DOHH2 (cell line): ENCODE measurements at regions not wholly inside any gene's neighbourhood (a gene's known extent, or its start where the extent isn't known, plus 50 kb on each side); places are given as distances from the start of the nearest gene placed in this dataset.

Experiments
- H3F3A ChIP-seq: fragments of 200-600 bp; sonication (generic), shearing (Covaris generic); 2 replicates; pipeline ENCODE4 v1.6.0; 2016; ENCODE audit warnings: antibody characterized with exemption, mild to moderate bottlenecking; ENCODE audit not compliant: control insufficient read depth, insufficient read depth
- H3K27ac ChIP-seq: fragments of 200-600 bp; sonication (generic); 2 replicates; pipeline ENCODE4 v1.5.1; 2014; ENCODE audit warnings: low read depth, mild to moderate bottlenecking, low read length, moderate library complexity
- H3K27me3 ChIP-seq: fragments of 200-600 bp; sonication (generic); 2 replicates; pipeline ENCODE4 v1.6.1; 2014; ENCODE audit warnings: mild to moderate bottlenecking, low read length, mixed read lengths; ENCODE audit not compliant: control insufficient read depth
- H3K36me3 ChIP-seq: fragments of 200-600 bp; sonication (generic); 2 replicates; pipeline ENCODE4 v1.6.1; 2014; ENCODE audit warnings: mild to moderate bottlenecking, low read length, moderate library complexity, mixed read lengths; ENCODE audit not compliant: control insufficient read depth
- H3K4me1 ChIP-seq: fragments of 200-600 bp; sonication (generic); 2 replicates; pipeline ENCODE4 v1.6.1; 2014; ENCODE audit warnings: mild to moderate bottlenecking, low read length, mixed read lengths; ENCODE audit not compliant: control insufficient read depth
- H3K4me2 ChIP-seq: fragments of 200-600 bp; sonication (generic); 2 replicates; pipeline ENCODE4 v1.6.0; 2014; ENCODE audit warnings: mild to moderate bottlenecking, low read length, moderate library complexity
- H3K4me3 ChIP-seq: fragments of 200-600 bp; sonication (generic); 2 replicates; pipeline ENCODE4 v1.5.1; 2014; ENCODE audit warnings: mild to moderate bottlenecking, low read length, mixed read lengths
- H3K79me2 ChIP-seq: fragments of 200-600 bp; sonication (generic); 2 replicates; pipeline ENCODE4 v1.6.1; 2014; ENCODE audit warnings: mild to moderate bottlenecking, low read length, mixed read lengths; ENCODE audit not compliant: control insufficient read depth
- H3K9me2 ChIP-seq: fragments of 200-600 bp; sonication (generic); replicated peaks from 2 replicates; pipeline ENCODE4 v1.6.1; 2014; ENCODE audit warnings: mild to moderate bottlenecking, low read length, mixed read lengths; ENCODE audit not compliant: control insufficient read depth
- H3K9me3 ChIP-seq: fragments of 200-600 bp; sonication (generic); 2 replicates; pipeline ENCODE4 v1.6.1; 2014; ENCODE audit warnings: antibody characterized with exemption, low read length, mixed read lengths; ENCODE audit not compliant: control insufficient read depth, insufficient read depth
- H4K20me1 ChIP-seq: fragments of 200-600 bp; sonication (generic); 2 replicates; pipeline ENCODE4 v1.6.0; 2014; ENCODE audit warnings: low read depth, mild to moderate bottlenecking, antibody characterized with exemption, low read length, moderate library complexity; ENCODE audit not compliant: control insufficient read depth, insufficient read depth
- CTCF ChIP-seq: fragments of 200-600 bp; sonication (generic); IDR thresholded peaks from one replicate; pipeline ENCODE4 v1.5.1; 2014; ENCODE audit warnings: antibody characterized with exemption, mild to moderate bottlenecking, low read depth, low read length; ENCODE audit not compliant: poor library complexity, severe bottlenecking
- EZH2phosphoT487 ChIP-seq: fragments of 200-600 bp; sonication (generic); IDR thresholded peaks from 2 replicates; pipeline ENCODE4 v1.6.1; 2017; ENCODE audit warnings: borderline replicate concordance, mild to moderate bottlenecking, antibody characterized with exemption, low read length, moderate library complexity, mixed read lengths

GRCh38 chr7:136652635-136653370 lies 215.6 kb upstream of the CHRM2 start:
- Histone ChIP-seq H3K27me3 (no peaks in the 10 kb centered on the region), H3K9me3 (no peaks in the 10 kb centered on the region), H3F3A (no peaks in the 10 kb centered on the region), H3K4me3 (no peak overlapping the region), H3K4me2 (no peak overlapping the region), H3K9me2 (no peaks in the 10 kb centered on the region; the same call in 1 of the 2 replicates), H3K27ac (no peak overlapping the region), H3K4me1 (no peaks in the 10 kb centered on the region), H3K79me2 (no peaks in the 10 kb centered on the region), H3K36me3 (no peaks in the 10 kb centered on the region), H4K20me1 (no peaks in the 10 kb centered on the region)
- TF ChIP-seq CTCF (no peak), EZH2phosphoT487 (no peak)

GRCh38 chr7:136640977-136641376 lies 227.5 kb upstream of the CHRM2 start:
- Histone ChIP-seq H4K20me1 (no peaks in the 10 kb centered on the region), H3K9me3 (no peaks in the 10 kb centered on the region), H3K27me3 (no peaks in the 10 kb centered on the region), H3K4me2 (no peak overlapping the region), H3K4me3 (no peak overlapping the region), H3K36me3 (no peaks in the 10 kb centered on the region), H3K27ac (no peak overlapping the region), H3K9me2 (no peaks in the 10 kb centered on the region), H3F3A (no peaks in the 10 kb centered on the region), H3K79me2 (no peaks in the 10 kb centered on the region), H3K4me1 (no peaks in the 10 kb centered on the region)
- TF ChIP-seq EZH2phosphoT487 (no peak), CTCF (no peak)

GRCh38 chr7:136637813-136638212 lies 230.6 kb upstream of the CHRM2 start:
- Histone ChIP-seq H3K4me3 (no peak overlapping the region), H3F3A (no peaks in the 10 kb centered on the region), H3K4me1 (no peaks in the 10 kb centered on the region), H3K9me2 (no peaks in the 10 kb centered on the region), H3K27me3 (no peaks in the 10 kb centered on the region), H3K27ac (no peak overlapping the region), H3K79me2 (no peaks in the 10 kb centered on the region), H3K4me2 (no peak overlapping the region), H3K9me3 (no peaks in the 10 kb centered on the region), H4K20me1 (no peaks in the 10 kb centered on the region), H3K36me3 (no peaks in the 10 kb centered on the region)
- TF ChIP-seq EZH2phosphoT487 (no peak), CTCF (no peak)
